Ishikawa (cell line): ENCODE measurements at regions not wholly inside any gene's neighbourhood (a gene's known extent, or its start where the extent isn't known, plus 50 kb on each side); places are given as distances from the start of the nearest gene placed in this dataset.

Source experiments
- CEBPB ChIP-seq: IDR thresholded peaks from 2 replicates; pipeline ENCODE4 v1.6.1; 2012
- CREB1 ChIP-seq: IDR thresholded peaks from 2 replicates; pipeline ENCODE4 v1.6.1; 2012; ENCODE audit warnings: low read depth
- EGR1 ChIP-seq: IDR thresholded peaks from 2 replicates; pipeline ENCODE4 v1.6.1; 2012
- EP300 ChIP-seq: IDR thresholded peaks from 2 replicates; pipeline ENCODE4 v1.6.1; 2012; ENCODE audit warnings: borderline replicate concordance
- FOXM1 ChIP-seq: IDR thresholded peaks from 2 replicates; pipeline ENCODE4 v1.6.1; 2012; ENCODE audit warnings: low read depth, borderline replicate concordance
- NFIC ChIP-seq: IDR thresholded peaks from 2 replicates; pipeline ENCODE4 v1.6.1; 2012
- RAD21 ChIP-seq: IDR thresholded peaks from 2 replicates; pipeline ENCODE4 v1.6.1; 2012; ENCODE audit warnings: low read depth
- TAF1 ChIP-seq: IDR thresholded peaks from 2 replicates; pipeline ENCODE4 v1.6.1; 2012; ENCODE audit warnings: low read depth, mild to moderate bottlenecking
- TCF12 ChIP-seq: IDR thresholded peaks from 2 replicates; pipeline ENCODE4 v1.6.1; 2012; ENCODE audit warnings: low read depth
- TEAD4 ChIP-seq: IDR thresholded peaks from 2 replicates; pipeline ENCODE4 v1.6.1; 2012
- YY1 ChIP-seq: IDR thresholded peaks from 2 replicates; pipeline ENCODE4 v1.6.1; 2012; ENCODE audit warnings: low read depth
- ZBTB7A ChIP-seq: IDR thresholded peaks from 2 replicates; pipeline ENCODE4 v1.6.1; 2012; ENCODE audit warnings: low read depth
- TF ChIP-seq, protein P1 (sequence below): IDR thresholded peaks from 2 replicates; pipeline ENCODE4 v1.6.1; 2012
- TF ChIP-seq, protein P2 (sequence below): IDR thresholded peaks from 2 replicates; pipeline ENCODE4 v1.6.1; 2012
- TF ChIP-seq, protein P3 (sequence below): IDR thresholded peaks from 2 replicates; pipeline ENCODE4 v1.6.1; 2012; ENCODE audit warnings: low read depth, mild to moderate bottlenecking

- TF ChIP-seq TEAD4 = no peak
- TF ChIP-seq, protein P1, sequence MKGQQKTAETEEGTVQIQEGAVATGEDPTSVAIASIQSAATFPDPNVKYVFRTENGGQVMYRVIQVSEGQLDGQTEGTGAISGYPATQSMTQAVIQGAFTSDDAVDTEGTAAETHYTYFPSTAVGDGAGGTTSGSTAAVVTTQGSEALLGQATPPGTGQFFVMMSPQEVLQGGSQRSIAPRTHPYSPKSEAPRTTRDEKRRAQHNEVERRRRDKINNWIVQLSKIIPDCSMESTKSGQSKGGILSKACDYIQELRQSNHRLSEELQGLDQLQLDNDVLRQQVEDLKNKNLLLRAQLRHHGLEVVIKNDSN = no peak
- TF ChIP-seq TCF12 = no peak
Measured at GRCh38 chr6:137407816-137408215, 86.4 kb downstream of the OLIG3 start.

DNA sequence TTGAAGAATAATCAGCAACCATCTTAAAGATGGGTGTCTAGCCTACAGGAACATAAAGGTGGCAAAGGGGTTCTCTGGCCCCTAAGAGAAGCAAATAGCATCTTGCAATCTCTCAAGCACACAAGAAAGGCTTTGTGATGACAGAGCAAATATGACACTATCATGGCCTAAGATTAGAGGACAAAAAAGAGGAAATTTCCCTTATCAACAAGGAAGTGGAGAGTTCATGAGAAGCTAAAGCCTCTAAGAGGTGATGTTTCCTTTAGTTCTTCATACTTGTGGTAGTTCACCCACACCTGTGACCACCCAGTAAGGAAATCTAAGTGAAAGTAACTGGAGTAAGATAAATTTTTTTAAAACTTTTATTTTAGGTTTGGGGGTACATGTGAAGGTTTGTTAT, 88.4 kb downstream of the OLIG3 start:
- TF ChIP-seq TCF12 = no peak
- no peak for TF ChIP-seq ZBTB7A
- TF ChIP-seq RAD21 = no peak
- TF ChIP-seq NFIC = no peak
- no peak for TF ChIP-seq EGR1
- TF ChIP-seq CREB1 = no peak
- no peak for TF ChIP-seq TEAD4
- TF ChIP-seq EP300 = no peak
- no peak for TF ChIP-seq CEBPB
- TF ChIP-seq, protein P2, sequence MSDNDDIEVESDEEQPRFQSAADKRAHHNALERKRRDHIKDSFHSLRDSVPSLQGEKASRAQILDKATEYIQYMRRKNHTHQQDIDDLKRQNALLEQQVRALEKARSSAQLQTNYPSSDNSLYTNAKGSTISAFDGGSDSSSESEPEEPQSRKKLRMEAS = no peak
- TF ChIP-seq, protein P3, sequence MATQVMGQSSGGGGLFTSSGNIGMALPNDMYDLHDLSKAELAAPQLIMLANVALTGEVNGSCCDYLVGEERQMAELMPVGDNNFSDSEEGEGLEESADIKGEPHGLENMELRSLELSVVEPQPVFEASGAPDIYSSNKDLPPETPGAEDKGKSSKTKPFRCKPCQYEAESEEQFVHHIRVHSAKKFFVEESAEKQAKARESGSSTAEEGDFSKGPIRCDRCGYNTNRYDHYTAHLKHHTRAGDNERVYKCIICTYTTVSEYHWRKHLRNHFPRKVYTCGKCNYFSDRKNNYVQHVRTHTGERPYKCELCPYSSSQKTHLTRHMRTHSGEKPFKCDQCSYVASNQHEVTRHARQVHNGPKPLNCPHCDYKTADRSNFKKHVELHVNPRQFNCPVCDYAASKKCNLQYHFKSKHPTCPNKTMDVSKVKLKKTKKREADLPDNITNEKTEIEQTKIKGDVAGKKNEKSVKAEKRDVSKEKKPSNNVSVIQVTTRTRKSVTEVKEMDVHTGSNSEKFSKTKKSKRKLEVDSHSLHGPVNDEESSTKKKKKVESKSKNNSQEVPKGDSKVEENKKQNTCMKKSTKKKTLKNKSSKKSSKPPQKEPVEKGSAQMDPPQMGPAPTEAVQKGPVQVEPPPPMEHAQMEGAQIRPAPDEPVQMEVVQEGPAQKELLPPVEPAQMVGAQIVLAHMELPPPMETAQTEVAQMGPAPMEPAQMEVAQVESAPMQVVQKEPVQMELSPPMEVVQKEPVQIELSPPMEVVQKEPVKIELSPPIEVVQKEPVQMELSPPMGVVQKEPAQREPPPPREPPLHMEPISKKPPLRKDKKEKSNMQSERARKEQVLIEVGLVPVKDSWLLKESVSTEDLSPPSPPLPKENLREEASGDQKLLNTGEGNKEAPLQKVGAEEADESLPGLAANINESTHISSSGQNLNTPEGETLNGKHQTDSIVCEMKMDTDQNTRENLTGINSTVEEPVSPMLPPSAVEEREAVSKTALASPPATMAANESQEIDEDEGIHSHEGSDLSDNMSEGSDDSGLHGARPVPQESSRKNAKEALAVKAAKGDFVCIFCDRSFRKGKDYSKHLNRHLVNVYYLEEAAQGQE = no peak
- no peak for TF ChIP-seq TAF1
- TF ChIP-seq FOXM1 = no peak
- TF ChIP-seq, protein P1 = no peak
- no peak for TF ChIP-seq YY1

GRCh38 chr6:137403855-137404254, 90.3 kb downstream of the OLIG3 start:
- TF ChIP-seq EP300 = no peak
- TF ChIP-seq, protein P1 = no peak
- TF ChIP-seq RAD21 = no peak
- TF ChIP-seq ZBTB7A = no peak

- TF ChIP-seq CEBPB (no peak), TEAD4 (no peak), RAD21 (no peak), EGR1 (no peak), CREB1 (no peak), TCF12 (no peak), TAF1 (no peak)
- TF ChIP-seq, protein P1 = no peak
Measured at GRCh38 chr6:137403443-137403842, 90.8 kb downstream of the OLIG3 start.

DNA sequence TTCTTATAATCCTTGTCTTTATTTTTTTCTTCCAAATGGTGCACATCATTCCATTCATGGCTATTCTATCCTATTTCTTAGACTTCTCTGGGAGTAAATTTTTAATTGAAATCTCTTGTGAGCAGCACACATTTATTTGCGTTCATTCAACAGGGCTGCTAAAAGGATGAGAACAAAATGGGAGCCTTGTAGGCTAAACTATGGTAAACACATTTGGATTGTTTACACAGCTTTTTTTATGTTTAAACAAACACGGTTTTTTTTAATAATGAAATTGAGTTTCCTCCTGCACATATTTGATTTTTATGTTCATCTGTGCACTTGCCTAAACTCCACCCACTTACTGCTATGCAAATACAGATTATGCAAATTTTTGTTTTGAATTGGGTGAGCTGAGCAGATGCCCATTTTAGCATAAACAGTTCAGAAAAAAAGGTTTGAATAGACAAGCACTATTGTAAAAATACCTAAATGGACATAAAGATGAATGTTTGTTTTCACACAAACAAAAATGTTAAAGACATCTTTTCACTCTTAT, 92.0 kb downstream of the OLIG3 start:
- no peak for TF ChIP-seq TCF12
- TF ChIP-seq CEBPB = no peak
- TF ChIP-seq, protein P2 = no peak
- no peak for TF ChIP-seq NFIC
- TF ChIP-seq TAF1 = no peak
- TF ChIP-seq ZBTB7A = no peak
- no peak for TF ChIP-seq TEAD4
- TF ChIP-seq, protein P1 = no peak
- no peak for TF ChIP-seq EP300
- no peak for TF ChIP-seq YY1
- TF ChIP-seq, protein P3 = no peak
- TF ChIP-seq CREB1 = no peak
- no peak for TF ChIP-seq EGR1
- TF ChIP-seq RAD21 = no peak
- TF ChIP-seq FOXM1 = no peak
